ENCODE measurements at regions not wholly inside any gene's neighbourhood (a gene's known extent, or its start where the extent isn't known, plus 50 kb on each side); places are given as distances from the start of the nearest gene placed in this dataset.

DNA sequence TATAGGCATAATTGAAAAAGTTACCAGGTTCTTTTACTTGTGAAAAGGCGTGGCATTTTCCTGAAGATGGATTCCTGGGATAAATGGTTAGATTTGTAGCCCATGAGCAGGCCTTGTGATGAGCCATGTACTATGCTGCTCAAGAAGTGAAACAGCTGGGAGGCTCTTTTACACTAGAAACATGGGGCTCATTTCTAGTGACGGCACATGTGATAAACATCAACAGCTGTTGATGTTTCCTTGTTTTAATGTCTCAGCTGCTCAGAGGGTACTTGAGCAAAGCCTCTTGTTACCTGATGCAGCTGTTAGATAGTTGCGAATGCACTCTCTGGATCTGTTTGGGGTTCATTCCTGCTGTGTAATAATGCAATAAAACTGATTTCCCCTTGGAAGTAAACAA, 396.8 kb downstream of the GUCY1A2 start:
- intact Hi-C loops (cut with micrococcal nuclease; ENCODE audit: unreplicated experiment), result no loop called here
- Histone ChIP-seq H3K36me3 (ENCODE audit: control insufficient read depth, insufficient read depth, low read length) (no peaks in the 10 kb centered on the region), H3K27me3 (replicated peaks; ENCODE audit: control insufficient read depth, insufficient read depth, low read length) (no peaks in the 10 kb centered on the region), H3K4me3 (ENCODE audit: low read depth, low read length) (no peak overlapping the region), H3K9me3 (no peaks in the 10 kb centered on the region), H3K4me1 (peaks cover 10% of the 10 kb centered on the region)
- H3K27me3 Mint-ChIP-seq (ENCODE audit: insufficient read depth, unreplicated experiment), result no peaks in the 10 kb centered on the region
- H3K9me3 Mint-ChIP-seq (ENCODE audit: unreplicated experiment), result peaks cover 33% of the 10 kb centered on the region
- POLR2A ChIA-PET, result no interaction called here
- BruUV-seq (replicated peaks), result no TSS peak
- no peaks in the 10 kb centered on the region for H3K36me3 Mint-ChIP-seq (ENCODE audit: insufficient read depth, unreplicated experiment)
- TF ChIP-seq, protein P1, sequence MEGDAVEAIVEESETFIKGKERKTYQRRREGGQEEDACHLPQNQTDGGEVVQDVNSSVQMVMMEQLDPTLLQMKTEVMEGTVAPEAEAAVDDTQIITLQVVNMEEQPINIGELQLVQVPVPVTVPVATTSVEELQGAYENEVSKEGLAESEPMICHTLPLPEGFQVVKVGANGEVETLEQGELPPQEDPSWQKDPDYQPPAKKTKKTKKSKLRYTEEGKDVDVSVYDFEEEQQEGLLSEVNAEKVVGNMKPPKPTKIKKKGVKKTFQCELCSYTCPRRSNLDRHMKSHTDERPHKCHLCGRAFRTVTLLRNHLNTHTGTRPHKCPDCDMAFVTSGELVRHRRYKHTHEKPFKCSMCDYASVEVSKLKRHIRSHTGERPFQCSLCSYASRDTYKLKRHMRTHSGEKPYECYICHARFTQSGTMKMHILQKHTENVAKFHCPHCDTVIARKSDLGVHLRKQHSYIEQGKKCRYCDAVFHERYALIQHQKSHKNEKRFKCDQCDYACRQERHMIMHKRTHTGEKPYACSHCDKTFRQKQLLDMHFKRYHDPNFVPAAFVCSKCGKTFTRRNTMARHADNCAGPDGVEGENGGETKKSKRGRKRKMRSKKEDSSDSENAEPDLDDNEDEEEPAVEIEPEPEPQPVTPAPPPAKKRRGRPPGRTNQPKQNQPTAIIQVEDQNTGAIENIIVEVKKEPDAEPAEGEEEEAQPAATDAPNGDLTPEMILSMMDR (IDR thresholded peaks at IDR 0.05; ENCODE audit: insufficient read depth in 1 of 2, low read depth in 1 of 2, low read length in 1 of 2, severe bottlenecking in 1 of 2, unreplicated experiment in 1 of 2), result no peak
- no peak overlapping the region for H3K4me3 Mint-ChIP-seq (ENCODE audit: unreplicated experiment)
- H3K27ac Mint-ChIP-seq (ENCODE audit: unreplicated experiment), result no peak overlapping the region
- H3K4me1 Mint-ChIP-seq (ENCODE audit: low read depth, unreplicated experiment), result peaks cover 9% of the 10 kb centered on the region
- CTCF ChIA-PET, result no interaction called here
- DNase-seq, result no peak

All from Caco-2 (cell line).